Gastrocnemius medialis (tissue), 4 donors: ENCODE measurements at regions not wholly inside any gene's neighbourhood (a gene's known extent, or its start where the extent isn't known, plus 50 kb on each side); places are given as distances from the start of the nearest gene placed in this dataset.

Source experiments
- POLR2A ChIP-seq, 2 donors: fragments of 450-650 bp; IDR thresholded peaks; one replicate each; pipeline ENCODE4 v1.6.1; 2017; ENCODE audit warnings: antibody characterized with exemption in 2 of 2, mild to moderate bottlenecking in 2 of 2, moderate library complexity in 2 of 2
- TF ChIP-seq, protein P1 (sequence below), 5 experiments: fragments of 450-650 bp in 3 of 5; fragments of 200-600 bp in 2 of 5; sonication (generic) in 2 of 5; IDR thresholded peaks in 4 of 5; conservative IDR thresholded peaks in 1 of 5; 1 replicate in 4 of 5; 2 replicates in 1 of 5; pipeline ENCODE4 v1.5.1; 2016 to 2019; ENCODE audit warnings: antibody characterized with exemption in 5 of 5, mild to moderate bottlenecking in 3 of 5, moderate library complexity in 3 of 5

DNA sequence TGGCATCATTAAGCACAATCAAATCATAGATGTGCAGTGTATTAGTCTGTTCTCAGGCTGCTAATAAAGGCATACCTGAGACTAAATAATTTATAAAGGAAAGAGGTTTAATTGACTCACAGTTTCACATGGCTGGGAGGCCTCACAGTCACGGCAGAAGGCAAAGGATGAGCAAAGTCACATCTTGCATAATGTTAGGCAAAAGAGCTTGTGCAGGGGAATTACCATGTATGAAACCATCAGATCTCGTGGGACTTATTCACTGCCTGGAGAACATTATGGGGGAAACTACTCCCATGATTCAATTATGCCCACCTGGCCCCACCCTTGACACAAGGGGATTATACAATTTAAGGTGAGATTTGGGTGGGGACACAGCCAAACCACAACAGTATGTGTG is 245.2 kb upstream of the DACH1 start:
- TF ChIP-seq, protein P1, sequence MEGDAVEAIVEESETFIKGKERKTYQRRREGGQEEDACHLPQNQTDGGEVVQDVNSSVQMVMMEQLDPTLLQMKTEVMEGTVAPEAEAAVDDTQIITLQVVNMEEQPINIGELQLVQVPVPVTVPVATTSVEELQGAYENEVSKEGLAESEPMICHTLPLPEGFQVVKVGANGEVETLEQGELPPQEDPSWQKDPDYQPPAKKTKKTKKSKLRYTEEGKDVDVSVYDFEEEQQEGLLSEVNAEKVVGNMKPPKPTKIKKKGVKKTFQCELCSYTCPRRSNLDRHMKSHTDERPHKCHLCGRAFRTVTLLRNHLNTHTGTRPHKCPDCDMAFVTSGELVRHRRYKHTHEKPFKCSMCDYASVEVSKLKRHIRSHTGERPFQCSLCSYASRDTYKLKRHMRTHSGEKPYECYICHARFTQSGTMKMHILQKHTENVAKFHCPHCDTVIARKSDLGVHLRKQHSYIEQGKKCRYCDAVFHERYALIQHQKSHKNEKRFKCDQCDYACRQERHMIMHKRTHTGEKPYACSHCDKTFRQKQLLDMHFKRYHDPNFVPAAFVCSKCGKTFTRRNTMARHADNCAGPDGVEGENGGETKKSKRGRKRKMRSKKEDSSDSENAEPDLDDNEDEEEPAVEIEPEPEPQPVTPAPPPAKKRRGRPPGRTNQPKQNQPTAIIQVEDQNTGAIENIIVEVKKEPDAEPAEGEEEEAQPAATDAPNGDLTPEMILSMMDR (IDR thresholded peaks at IDR 0.05 in 4 of 5, conservative IDR thresholded peaks at IDR 0.05 in 1 of 5) = no peak
- no peak for TF ChIP-seq POLR2A (IDR thresholded peaks at IDR 0.05)
